Stimulated activated CD4-positive, alpha-beta T cell treated with anti-CD3 and anti-CD28 coated beads, Interleukin-12 subunit alpha, Interleukin-12 subunit beta, amount 100 ng/mL, for 48 hours (primary cell): ENCODE measurements at regions not wholly inside any gene's neighbourhood (a gene's known extent, or its start where the extent isn't known, plus 50 kb on each side); places are given as distances from the start of the nearest gene placed in this dataset.

Experiments used
- DNase-seq, 3 donors: peaks; one replicate each; pipeline ENCODE4 v3.0.0-alpha.2; 2020; ENCODE audit warnings: low read depth in 2 of 3, low spot score in 1 of 3

DNA sequence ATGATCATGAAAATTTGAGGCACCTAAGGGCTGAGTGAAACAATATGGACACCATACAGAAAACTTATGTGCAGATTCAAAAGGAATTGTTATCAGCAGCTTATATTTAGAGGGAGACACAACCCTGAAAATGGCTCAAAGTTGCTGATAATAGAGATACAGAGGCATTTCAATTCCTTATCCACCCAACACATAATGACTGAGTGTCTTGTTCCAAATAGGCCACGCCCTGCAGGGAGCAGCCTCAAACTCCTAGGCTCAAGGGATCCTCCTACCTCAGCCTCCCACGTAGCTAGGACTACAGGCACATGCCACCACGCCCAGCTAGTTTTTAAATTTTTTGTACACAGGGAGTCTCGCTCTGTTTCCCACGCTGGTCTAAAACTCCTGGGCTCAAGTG is 79.0 kb downstream of the LBH start:
- no peak for DNase-seq

DNA sequence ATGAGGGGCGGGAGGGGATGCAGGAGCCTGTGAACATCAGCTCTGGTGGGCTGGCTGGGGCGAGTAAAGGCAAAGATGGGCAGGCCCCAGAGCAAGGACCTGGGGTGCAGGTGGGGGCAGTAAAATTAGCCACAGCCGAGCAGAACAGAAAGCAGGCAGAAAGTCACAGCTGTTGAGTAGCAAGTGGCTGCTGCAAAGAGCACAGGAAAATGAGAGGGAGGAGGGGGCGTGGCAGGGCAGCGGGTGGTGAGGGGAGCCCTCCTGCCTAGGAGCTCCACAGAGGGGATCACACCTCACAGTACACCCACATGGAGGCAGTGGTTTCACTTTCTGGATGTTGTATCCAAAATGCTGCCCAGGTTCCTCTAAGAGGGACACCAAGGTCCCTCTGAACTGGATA is 79.6 kb downstream of the LBH start:
- no peak for DNase-seq

DNA sequence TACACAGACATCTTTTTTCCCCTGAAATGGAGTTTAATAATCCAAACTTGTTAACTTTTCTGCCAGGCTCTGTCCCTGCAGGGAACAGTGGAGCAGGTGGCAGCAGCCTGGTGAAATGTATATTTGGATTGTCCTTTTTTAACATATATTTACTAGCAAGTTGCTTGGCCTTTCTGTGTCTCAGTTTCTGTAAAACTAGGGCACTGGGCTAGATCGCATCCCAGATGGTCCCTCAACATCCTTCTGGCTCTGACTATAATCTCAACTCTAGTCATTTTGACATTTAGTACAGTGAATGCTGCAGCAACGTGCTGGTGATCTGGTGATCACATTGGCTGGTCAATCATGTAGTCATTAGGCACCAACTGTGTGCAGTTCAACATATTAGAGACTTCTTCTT is 80.4 kb downstream of the LBH start:
- no peak for DNase-seq

DNA sequence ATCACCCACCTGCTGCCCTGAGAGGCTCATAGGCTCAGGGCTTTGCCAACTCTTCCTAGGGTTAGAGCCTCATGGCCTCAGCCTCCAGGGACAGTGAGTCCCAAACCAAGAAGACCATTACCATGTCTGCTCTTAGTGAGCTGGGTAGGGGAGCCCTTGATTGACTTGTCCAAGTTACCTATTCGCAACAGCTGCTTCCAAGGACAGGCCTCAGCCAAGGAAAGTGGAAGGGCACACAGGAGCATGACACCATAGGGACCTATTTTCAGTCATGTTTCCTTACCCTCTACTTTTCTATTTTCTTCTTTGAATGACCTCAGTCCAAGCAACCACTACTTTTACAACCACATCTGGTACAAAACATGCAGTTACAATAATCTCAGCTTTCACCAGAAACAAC is 81.6 kb downstream of the LBH start:
- DNase-seq: no peak

DNA sequence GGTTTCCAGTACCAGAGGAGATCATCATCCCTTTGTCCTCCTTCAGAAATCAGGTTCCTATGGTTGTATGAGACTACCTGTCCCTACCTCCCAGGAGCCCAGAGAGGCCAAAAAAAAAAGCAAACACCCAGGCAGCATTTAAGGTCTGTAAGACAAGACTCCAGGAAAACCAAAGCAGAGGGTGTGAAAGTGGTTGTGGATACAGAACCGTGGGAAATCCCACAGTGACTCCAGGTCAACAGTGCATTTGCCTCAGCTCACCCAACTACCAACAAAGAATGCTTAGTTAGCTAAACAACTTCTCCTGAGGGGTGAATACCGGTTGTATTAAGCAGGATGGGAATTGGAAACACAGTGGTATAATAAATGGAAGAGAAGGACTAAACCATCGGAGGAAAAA is 83.6 kb downstream of the LBH start:
- no peak for DNase-seq

DNA sequence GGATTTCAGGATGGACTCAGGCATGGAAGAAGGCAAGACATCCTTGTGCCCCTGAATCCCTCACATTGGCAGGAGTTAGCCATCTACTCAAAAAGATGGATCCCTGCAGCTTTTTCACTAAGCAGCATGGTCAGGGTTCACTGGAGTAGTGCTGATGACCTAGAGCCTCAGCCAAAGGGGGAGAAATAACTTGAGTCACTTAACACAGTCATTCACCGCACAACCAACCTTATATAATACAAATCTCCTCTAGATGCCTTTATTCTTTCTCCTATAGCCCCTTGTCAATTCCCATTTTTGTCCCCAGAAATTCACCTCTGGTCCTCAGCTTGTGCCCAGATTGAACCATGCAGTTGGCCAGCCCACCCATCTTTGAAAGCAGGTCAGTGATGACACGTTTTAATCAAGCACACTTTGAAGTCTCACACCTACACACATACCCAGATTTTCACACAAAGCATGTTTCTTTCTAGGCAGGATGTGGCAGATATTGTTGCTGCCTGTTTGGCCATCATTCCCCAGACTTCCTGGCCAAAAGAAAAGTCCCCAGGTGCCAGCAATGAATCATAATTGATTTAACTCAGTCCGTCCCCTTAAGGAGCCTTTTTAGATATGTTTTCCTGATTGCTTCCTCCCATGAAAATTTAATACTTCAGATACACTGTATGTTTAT is 84.2 kb downstream of the LBH start:
- DNase-seq: peak in 1 of 3 donors; percentile 8

DNA sequence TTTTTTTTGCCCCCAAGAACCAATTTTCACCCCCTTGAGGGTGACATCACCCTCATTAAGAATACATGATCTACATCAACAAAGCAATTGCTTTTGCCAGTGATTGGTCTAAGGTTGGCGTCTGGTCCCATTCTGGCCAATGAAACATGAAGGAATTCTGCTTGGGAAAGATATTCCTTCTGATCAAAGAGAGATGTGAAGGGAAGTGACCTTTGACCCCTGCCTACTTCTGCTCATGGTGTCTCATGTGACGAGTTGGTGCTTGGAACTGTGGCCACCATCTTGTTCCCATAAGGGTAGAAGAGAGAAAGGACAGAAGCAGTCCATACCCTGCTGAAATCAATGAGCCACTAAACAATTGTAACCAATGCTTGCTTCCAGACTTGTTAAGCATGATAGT is 85.1 kb downstream of the LBH start:
- DNase-seq: no peak

DNA sequence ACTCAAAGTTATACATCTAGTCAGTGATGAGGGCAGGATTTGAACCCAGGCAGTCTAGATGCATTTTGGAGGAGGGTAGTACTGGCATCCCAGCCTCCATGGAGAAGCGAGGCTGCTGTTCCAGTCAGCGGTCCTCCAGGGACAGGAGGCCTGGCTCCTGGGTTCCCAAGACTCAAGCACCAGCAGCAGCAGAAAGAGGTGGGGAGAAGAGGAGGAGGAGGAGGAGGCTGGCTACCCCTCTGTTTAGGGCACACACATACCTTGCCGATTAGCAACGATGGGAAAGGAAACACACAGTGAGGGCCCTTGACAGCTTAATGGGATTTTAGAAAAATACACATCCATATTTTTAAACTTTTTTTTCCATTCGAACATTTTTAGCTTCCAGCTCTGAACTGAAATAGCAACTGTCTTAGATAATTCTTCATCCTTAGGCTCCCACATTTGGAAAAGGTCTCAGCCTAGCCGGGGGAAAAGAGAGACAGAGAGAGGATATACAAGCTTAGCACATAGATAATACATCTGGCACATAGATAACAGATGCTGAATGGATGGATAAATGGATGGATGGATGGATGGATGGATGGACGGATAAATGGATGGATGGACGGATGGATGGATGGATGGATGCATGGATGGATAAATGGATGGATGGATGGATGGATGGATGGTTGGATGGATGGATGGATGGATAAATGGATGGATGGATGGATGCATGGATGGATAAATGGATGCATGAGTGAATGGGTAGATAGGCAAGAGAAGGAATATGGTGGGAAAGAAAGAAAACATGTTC is 87.9 kb downstream of the LBH start:
- no peak for DNase-seq

DNA sequence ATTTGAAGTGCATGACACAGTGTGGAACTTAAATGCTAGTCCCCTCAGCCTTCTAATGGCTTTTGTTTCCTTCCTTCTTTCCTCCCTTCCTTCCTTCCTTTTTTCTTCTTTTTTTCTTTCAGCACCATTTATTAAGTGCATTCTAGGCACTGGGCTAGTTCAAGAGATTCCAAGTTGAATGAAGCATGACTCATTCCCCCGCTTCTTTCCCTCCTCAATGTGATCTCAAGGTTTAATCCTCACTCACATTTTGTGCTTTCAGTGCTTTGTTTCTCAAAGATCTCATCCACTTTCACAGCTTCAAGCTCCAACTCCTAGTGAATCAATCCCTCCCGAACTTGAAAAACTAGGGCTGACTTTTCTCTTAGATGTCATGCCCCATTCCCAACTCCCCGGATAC is 90.1 kb downstream of the LBH start:
- DNase-seq: no peak

DNA sequence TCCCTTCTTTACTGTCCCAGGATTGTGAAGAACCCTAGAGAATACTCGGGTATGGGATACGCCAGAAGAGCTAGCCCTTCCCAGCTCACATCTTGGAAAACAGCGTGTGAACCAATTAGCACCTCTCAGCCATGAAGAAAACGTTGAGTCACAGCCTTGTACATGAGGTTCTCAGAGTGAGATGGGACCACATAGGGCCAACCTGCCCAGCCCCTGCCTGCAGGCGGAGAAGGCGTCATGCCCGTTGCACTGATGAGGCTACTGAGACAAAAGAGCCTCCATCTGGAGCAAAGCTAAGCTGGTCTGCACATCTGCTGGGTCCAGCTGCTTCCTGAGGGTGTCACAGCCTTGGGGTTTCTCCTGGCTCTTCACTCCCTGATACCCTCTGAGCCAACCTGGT is 92.2 kb downstream of the LBH start:
- DNase-seq: no peak

DNA sequence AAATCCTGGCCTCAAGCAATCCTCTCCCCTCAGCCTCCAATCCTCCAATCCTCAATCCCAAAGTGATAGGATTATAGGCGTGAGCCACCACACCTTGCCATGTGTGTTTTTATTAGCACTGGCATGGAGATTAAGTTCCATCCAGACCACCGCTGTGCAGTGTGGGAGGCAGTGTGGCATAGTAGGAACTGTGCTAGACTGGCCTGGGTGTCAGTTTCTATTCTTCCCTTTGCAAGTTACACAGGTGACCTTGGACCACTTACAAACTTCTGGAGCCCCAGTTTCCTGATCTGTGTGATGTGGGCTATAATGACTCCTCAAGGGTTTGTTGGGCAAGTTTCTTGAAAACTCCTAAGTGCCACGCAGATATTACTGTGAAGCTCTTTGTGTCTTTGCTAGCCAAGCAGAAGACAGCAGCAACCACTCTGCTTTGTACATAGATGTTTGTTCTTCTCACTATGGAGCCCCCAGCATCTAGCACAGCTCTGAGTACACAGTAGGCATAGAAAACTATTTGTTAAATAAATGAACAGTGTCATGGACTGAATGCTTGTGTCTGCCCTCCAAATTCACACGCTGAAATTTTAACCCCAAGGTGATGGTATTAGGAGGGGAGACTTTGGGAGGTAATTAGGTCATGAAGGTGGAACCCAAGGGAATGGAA is 93.0 kb downstream of the LBH start:
- DNase-seq: no peak

DNA sequence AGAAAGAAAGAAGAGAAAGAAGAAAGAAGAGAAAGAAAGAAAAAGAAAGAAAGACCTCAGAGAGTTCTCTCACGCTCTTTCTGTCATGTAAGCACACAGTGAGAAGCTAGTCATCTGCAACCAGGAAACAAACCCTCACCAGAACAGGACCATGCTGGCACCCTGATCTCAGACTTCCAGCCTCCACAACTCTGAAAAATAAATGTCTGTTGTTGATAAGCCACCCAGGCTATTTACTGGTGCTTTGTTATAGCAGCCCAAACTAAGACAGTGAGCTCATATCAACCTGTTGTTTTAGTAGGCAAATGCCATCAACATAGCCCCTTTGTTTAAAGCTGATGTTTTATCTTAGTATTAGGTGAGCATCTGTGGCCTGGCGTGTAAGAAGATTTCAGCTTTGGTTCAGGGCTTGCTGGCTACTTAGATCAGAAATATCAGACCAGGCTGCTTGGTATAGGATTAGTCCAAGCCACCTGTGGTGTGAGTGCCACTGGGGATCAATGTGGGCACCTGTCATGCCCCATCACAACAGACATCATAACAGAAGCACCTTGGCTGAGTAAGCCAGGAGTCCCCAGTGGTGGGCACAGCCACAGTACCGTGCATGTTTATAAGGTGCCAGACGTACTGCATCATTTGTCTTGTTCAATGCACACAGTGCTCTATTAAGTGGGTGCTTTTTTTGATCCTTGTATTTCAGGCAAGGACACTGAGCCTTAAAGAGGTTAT is 94.4 kb downstream of the LBH start:
- DNase-seq: no peak

DNA sequence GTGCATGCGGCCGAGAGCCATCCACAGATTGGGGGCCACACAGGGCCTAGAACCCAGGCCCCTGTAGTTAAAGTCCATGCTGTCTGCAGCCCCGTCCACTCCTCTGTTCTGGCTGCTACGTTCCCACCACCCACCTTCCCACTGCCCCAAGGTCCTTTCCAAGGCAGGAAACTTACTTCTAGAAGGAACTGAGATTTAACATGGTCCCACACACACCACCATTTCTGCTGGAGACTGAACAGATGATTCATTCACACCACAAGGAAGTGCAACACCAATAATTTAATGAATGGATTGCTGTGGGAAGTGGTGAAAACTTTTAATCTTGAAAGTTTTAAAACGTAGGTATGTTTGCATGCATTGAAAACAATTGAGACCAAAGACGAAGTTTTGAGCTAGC is 95.2 kb downstream of the LBH start:
- DNase-seq: no peak

DNA sequence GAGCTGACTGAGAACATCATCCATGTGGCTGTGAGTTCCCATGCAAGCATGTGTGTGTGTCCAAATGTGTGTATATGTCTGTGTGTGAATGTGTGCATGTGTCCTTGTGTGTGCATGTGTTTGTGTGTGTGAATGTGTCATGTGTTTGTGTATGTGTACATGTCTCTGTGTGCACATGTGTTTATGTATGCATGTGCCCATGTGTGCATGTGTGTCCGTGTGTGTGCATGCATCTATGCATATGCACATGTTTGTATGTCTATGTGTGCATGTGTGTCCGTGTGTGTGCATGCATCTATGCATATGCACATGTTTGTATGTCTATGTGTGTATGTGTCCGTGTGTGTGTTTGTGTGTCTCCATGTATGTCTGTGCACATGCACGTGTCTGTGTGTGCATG is 99.7 kb downstream of the LBH start:
- no peak for DNase-seq

DNA sequence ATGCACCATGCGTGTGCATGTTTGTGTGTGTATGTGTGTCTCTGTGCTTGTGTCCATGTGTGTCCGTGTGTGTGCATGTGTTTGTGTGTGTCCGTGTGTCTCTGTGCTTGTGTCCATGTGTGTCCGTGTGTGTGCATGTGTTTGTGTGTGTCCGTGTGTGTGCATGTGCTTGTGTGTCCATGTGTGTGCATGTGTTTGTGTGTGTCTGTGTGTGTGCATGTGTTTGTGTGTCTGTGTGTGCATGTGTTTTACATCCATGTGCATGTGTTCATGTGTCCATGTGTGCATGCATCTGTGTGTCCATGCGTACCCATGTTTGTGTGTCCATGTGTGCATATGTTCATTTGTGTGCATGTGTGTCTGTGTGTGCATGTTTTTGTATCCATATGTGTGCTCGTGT is 100.5 kb downstream of the LBH start:
- no peak for DNase-seq

DNA sequence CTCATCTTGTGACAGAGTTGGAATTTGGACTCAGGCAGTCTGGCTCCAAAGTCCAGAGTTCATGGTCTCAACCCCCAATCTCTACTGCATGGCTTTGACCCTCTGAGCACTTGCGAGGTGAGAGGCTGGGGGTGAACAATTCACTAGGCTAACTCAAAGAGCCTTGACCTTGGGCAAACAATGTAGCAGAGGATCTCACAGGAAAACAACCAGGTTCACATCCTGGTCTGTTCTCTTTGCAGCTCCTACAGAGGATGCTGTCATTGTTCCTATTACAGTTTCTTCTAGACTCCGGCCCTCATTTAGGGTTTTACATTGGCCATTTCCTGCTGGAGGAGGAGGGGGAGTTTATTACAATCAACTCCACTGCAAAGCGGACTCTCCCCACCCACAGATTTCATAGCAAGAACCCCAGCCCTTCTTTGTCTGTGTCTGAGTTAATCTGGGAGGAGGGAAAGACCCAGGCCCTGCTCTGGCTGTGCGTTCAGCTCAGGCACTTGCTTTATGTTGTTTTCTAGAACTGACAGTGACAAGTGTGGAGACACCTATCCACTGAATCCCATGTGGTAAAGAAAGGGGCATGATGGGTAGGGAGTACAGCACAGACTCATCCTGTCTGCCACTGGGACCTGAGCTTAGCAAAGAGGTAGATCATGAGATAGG is 101.6 kb downstream of the LBH start:
- DNase-seq: peak; percentile 36 to 49 (median 46)

DNA sequence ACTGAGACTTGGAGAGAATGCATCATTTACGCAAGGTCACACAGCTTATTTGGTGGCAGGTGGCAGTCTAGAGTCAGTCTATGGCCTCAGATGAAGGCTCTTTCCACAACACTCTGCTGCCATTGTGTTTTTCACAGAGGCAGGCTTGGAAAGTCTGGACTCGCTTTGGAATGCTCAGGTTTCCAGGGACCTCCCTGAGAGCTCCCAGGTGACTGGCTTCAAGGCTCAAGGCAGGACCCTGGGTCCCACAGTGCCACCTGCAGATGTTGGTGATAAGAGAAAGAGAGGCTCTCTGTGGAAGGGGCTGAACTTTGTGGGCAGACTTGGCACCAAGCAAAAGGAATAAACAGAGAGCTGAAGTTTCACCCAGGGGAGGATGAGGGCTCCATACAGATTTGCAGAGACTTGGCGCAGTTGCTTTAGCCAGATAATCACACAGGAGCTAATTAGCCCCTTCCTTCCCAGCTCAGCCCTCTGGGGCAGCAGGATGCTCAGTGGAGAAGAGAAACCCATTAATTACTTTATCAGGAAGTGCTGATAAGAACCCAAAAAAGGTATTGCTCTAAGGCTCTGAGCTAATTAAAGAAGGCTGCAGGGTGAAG is 103.5 kb downstream of the LBH start:
- no peak for DNase-seq

DNA sequence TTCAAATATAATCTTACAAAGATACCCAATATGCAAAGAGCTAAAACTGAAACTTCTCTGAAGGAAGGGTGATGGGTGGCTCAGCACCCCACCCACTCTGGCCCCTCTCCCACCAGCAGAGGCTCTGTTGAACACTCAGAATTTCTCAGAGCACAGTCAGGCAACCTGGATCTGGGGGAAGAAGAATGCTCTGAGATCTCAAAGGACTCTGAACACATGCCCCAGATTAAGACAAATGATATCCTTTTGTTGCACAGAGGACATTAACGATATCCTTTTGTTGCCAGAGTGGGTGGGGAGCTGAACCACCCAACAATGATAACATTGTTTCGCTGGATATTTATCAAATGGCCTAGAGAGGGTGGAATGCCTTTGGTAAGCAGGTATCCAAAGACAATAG is 104.8 kb downstream of the LBH start:
- DNase-seq: no peak

DNA sequence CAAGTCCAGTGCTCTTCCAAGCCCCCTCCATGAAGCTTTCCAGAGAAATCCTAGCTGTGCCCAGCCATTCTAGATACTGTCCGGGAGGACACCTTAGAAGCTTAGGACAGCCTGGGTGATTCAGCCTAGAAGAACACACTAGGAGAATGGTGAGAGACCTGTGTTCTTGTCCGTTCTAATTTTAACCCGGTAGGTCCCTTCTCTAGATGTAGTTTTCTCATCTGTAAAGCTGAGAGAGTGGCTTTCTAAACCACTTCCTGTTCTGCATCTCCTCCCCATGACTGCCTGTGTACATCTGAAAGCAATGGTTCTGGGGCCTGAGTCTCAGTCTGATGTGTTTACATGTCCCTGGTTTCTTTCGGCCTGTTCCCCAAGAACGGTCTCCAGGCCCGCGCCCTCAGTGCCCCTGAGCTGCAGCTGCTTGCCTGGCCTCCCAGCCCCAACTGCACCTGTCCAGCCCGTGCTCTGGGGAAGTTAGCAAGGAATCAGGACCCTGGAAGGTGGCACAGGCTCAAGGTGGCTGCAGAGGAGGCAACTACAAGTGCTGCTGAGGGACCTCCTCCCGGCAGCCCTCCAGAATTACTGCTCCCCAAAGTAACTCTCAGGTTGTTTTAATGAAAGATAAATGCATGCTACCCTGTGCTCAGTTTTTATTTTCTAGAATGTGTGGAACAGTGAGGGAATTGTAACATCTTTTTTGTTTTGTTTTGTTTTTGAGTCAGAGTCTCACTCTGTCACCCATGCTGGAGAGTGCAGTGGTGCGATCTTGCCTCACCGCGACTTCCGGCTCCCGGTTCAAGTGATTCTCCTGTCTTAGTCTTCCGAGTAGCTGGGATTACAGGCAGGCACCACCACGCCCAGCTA is 105.9 kb downstream of the LBH start:
- peak; percentile 42 to 46 (median 45) for DNase-seq

DNA sequence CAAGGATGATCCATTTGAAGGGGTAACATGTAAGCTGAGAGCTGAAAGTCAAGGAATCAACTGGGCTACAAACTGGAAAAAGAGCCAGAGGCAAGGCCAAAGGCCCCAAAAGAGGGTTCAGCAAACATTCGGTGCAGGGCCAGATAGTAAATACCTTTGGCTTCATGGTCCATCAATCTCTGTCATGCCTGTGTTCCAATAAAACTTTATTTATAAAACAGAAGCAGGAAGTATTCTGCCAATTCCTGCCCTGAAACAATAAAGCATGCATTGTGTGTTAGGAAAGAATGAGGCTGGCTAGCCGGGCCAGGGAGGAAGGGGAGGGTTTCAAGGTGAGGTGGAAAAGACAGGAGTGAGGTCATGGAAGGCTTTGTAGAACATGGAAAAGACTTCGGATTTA is 107.1 kb downstream of the LBH start:
- no peak for DNase-seq
